B cell (primary cell): ENCODE measurements at regions not wholly inside any gene's neighbourhood (a gene's known extent, or its start where the extent isn't known, plus 50 kb on each side); places are given as distances from the start of the nearest gene placed in this dataset.

Experiments
- ATAC-seq: fragments of 200-7000 bp; cut with Tn5 transposase; one replicate; pipeline ENCODE4 v1.10.0; 2021; ENCODE audit warnings: low read depth, mild to moderate bottlenecking, moderate number of reproducible peaks, moderate library complexity
- CTCF ChIA-PET: fragments of 350-600 bp; sonication (Branson Sonifier 250); formaldehyde crosslinking; loops from one replicate; lab custom pipeline; 2021; ENCODE audit warnings: antibody characterized with exemption, inconsistent platforms; lab: Charles Lee
- POLR2A ChIA-PET: fragments of 350-600 bp; sonication (Branson Sonifier 250); formaldehyde crosslinking; loops from one replicate; lab custom pipeline; 2021; ENCODE audit warnings: antibody characterized with exemption; lab: Charles Lee
- DNase-seq: peaks from one replicate; pipeline ENCODE4 v3.0.0; 2013
- H2AFZ ChIP-seq: 2 replicates; pipeline ENCODE4 v1.6.1; 2012; ENCODE audit warnings: mild to moderate bottlenecking, low read depth, low read length; ENCODE audit not compliant: insufficient read depth, poor library complexity, severe bottlenecking
- H3K27ac ChIP-seq, 2 donors: 1 replicate in 1 of 2; 2 replicates in 1 of 2; pipeline ENCODE4 v1.5.1; 2012 to 2013; ENCODE audit warnings: low read length in 2 of 2, mild to moderate bottlenecking in 2 of 2, moderate library complexity in 1 of 2
- H3K27me3 ChIP-seq, 4 experiments: fragments of 200-600 bp in 1 of 4; sonication (generic) in 1 of 4; replicated peaks in 1 of 4; 1 replicate in 2 of 4; 2 replicates in 2 of 4; pipeline versions ENCODE4 v1.6.1 to v1.7.0; 2013 to 2016; ENCODE audit warnings: low read length in 3 of 4, mild to moderate bottlenecking in 2 of 4, mixed read lengths in 1 of 4, moderate library complexity in 1 of 4; ENCODE audit not compliant: insufficient read depth in 4 of 4, control insufficient read depth in 3 of 4; ENCODE audit errors: control extremely low read depth in 1 of 4
- H3K36me3 ChIP-seq, 2 experiments: replicated peaks in 1 of 2; 1 replicate in 1 of 2; 2 replicates in 1 of 2; pipeline versions ENCODE4 v1.6.1 to v1.7.1; 2013; ENCODE audit warnings: low read length in 1 of 2; ENCODE audit not compliant: insufficient read depth in 2 of 2, control insufficient read depth in 1 of 2; ENCODE audit errors: control extremely low read depth in 1 of 2, extremely low read depth in 1 of 2
- H3K4me1 ChIP-seq, 2 donors: fragments of 200-600 bp in 1 of 2; sonication (generic) in 1 of 2; 1 replicate in 1 of 2; 2 replicates in 1 of 2; pipeline versions ENCODE4 v1.5.1 to v1.6.1; 2013 to 2017; ENCODE audit warnings: low read length in 2 of 2; ENCODE audit not compliant: control insufficient read depth in 2 of 2, insufficient read depth in 2 of 2
- H3K4me2 ChIP-seq: replicated peaks from 2 replicates; pipeline ENCODE3; 2012; ENCODE audit warnings: mild to moderate bottlenecking, low read depth, low read length; ENCODE audit not compliant: poor library complexity, severe bottlenecking
- H3K4me3 ChIP-seq, 5 experiments: fragments of 200-600 bp in 1 of 5; sonication (generic) in 1 of 5; 1 replicate in 3 of 5; 2 replicates in 2 of 5; pipeline versions ENCODE4 v1.5.1 to v1.7.0; 2011 to 2016; ENCODE audit warnings: low read length in 4 of 5, mild to moderate bottlenecking in 4 of 5, low read depth in 2 of 5, control low read depth in 1 of 5, moderate library complexity in 1 of 5; ENCODE audit not compliant: insufficient read depth in 1 of 5; ENCODE audit errors: control extremely low read depth in 1 of 5, extremely low read depth in 1 of 5
- H3K79me2 ChIP-seq: fragments of 200-600 bp; sonication (generic); one replicate; pipeline ENCODE4 v1.6.0; 2016; ENCODE audit warnings: low read length; ENCODE audit not compliant: control insufficient read depth, insufficient read depth
- H3K9ac ChIP-seq: fragments of 200-600 bp; sonication (generic); 2 replicates; pipeline ENCODE4 v1.6.1; 2017; ENCODE audit warnings: mild to moderate bottlenecking, low read length, moderate library complexity
- H3K9me3 ChIP-seq, 3 donors: one replicate each; pipeline versions ENCODE4 v1.6.1 to v1.7.1; 2013; ENCODE audit warnings: low read length in 2 of 3; ENCODE audit not compliant: control insufficient read depth in 2 of 3, insufficient read depth in 1 of 3; ENCODE audit errors: control extremely low read depth in 1 of 3
- H4K20me1 ChIP-seq: 2 replicates; pipeline ENCODE4 v1.6.0; 2012; ENCODE audit warnings: mild to moderate bottlenecking, low read length; ENCODE audit not compliant: insufficient read depth, control insufficient read depth, poor library complexity, severe bottlenecking
- H3K27ac Mint-ChIP-seq: one replicate; pipeline ENCODE4 v1.8.0; 2021; ENCODE audit warnings: mixed read lengths
- H3K27me3 Mint-ChIP-seq: one replicate; pipeline ENCODE4 v1.8.0; 2021; ENCODE audit warnings: mixed read lengths
- H3K4me1 Mint-ChIP-seq: one replicate; pipeline ENCODE4 v1.8.0; 2021; ENCODE audit warnings: mixed read lengths
- H3K4me3 Mint-ChIP-seq: one replicate; pipeline ENCODE4 v1.8.0; 2021; ENCODE audit warnings: mixed read lengths
- H3K9me3 Mint-ChIP-seq: one replicate; pipeline ENCODE4 v1.8.0; 2022; ENCODE audit warnings: mixed read lengths; ENCODE audit not compliant: insufficient read depth
- CTCF ChIP-seq: fragments of 200-600 bp; IDR thresholded peaks from one replicate; pipeline ENCODE4 v1.8.0; 2022; ENCODE audit warnings: antibody characterized with exemption, mild to moderate bottlenecking
- EZH2 ChIP-seq: IDR thresholded peaks from 2 replicates; pipeline ENCODE4 v1.6.1; 2012; ENCODE audit warnings: borderline replicate concordance, low read depth, mild to moderate bottlenecking, moderate library complexity, low read length; ENCODE audit not compliant: insufficient read depth, poor library complexity, severe bottlenecking
- WGBS: methylation state at CpG from one replicate; pipeline ENCODE4 v1.1.5; 2013; ENCODE audit warnings: missing lambda C conversion rate; ENCODE audit not compliant: insufficient coverage; 5-methylcytosine and 5-hydroxymethylcytosine counted together
- intact Hi-C: fragments of 100-400 bp; cut with micrococcal nuclease; formaldehyde crosslinking; loops from one replicate; pipeline ENCODE4 v1.10.0; 2022

GRCh38 chr13:39816936-39817335 lies 161.5 kb downstream of the COG6 start:
- Histone ChIP-seq H3K4me3 (no peak overlapping the region), H3K27ac (no peak overlapping the region), H3K9ac (no peak overlapping the region), H3K4me2 (no peak overlapping the region), H3K4me1 (peaks cover 0 to 3% of the 10 kb centered on the region in 2 donors), H2AFZ (no peak overlapping the region), H3K9me3 (no peaks in the 10 kb centered on the region), H3K79me2 (no peaks in the 10 kb centered on the region), H3K27me3 (no peaks in the 10 kb centered on the region), H3K36me3 (no peaks in the 10 kb centered on the region), H4K20me1 (no peaks in the 10 kb centered on the region)
- Mint-ChIP-seq H3K4me1 (peaks cover 4% of the 10 kb centered on the region), H3K27ac (no peak overlapping the region), H3K4me3 (no peak overlapping the region), H3K9me3 (no peaks in the 10 kb centered on the region), H3K27me3 (no peaks in the 10 kb centered on the region)
- TF ChIP-seq CTCF = no peak
- no peak for TF ChIP-seq EZH2
- CTCF ChIA-PET = no interaction called here
- WGBS = no CpG with 5 or more reads among the region's 6 CpGs
- no peak for ATAC-seq
- no peak for DNase-seq
- POLR2A ChIA-PET = no interaction called here
- intact Hi-C loops = no loop called here

- H3K4me1 Mint-ChIP-seq = peaks cover 6% of the 10 kb centered on the region
- intact Hi-C loops = no loop called here
- H2AFZ ChIP-seq = no peak overlapping the region
Measured at GRCh38 chr13:39818953-39819352, 163.5 kb downstream of the COG6 start.

More at GRCh38 chr13:39818953-39819352, 163.5 kb downstream of the COG6 start:
- Histone ChIP-seq H3K4me3 (no peak overlapping the region), H3K9ac (no peak overlapping the region), H3K4me2 (no peak overlapping the region), H3K79me2 (no peaks in the 10 kb centered on the region), H3K27me3 (no peaks in the 10 kb centered on the region), H4K20me1 (no peaks in the 10 kb centered on the region), H3K4me1 (peaks cover 0 to 5% of the 10 kb centered on the region in 2 donors), H3K9me3 (no peaks in the 10 kb centered on the region), H3K36me3 (no peaks in the 10 kb centered on the region), H3K27ac (no peak overlapping the region)
- POLR2A ChIA-PET = no interaction called here
- DNase-seq (no peak), ATAC-seq (no peak)
- TF ChIP-seq CTCF = no peak
- TF ChIP-seq EZH2 = no peak
- CTCF ChIA-PET = no interaction called here
- WGBS = 100% methylated on average over 3 of the region's 5 CpGs
- H3K27me3 Mint-ChIP-seq = peaks cover under 1% of the 10 kb centered on the region
- no peak overlapping the region for H3K27ac Mint-ChIP-seq
- no peaks in the 10 kb centered on the region for H3K9me3 Mint-ChIP-seq
- no peak overlapping the region for H3K4me3 Mint-ChIP-seq
